Stimulated activated CD4-positive, alpha-beta T cell treated with anti-CD3 and anti-CD28 coated beads, Interleukin-1b, Interleukin-23, amount 100 ng/mL, for 4 hours (primary cell): ENCODE measurements at regions not wholly inside any gene's neighbourhood (a gene's known extent, or its start where the extent isn't known, plus 50 kb on each side); places are given as distances from the start of the nearest gene placed in this dataset.

ENCODE experiments used
- DNase-seq, 2 donors: peaks; one replicate each; pipeline ENCODE4 v3.0.0-alpha.2; 2020; ENCODE audit warnings: low read depth in 2 of 2

- no peak for DNase-seq
Observed at GRCh38 chr15:36254426-36254825, 325.0 kb upstream of the CDIN1 start.

DNA sequence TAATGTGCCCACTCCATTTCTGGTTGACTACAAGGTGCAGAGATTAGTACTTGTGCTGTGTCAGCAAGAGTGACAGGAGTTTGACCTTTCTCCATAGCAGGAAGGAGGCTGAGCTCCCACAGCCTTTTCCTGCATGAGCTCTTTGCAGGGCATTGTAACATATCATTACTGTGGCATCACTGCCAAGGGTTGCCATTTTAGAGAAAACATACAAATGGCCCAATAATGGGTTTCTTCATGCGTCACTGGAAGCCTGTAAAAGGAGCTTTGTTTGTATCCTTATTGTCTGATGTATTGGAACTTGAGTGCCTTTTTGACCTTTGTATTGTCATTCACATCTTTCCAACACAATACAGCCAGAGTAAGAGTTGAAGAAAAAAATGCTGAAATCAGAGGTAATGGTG is 323.0 kb upstream of the CDIN1 start:
- no peak for DNase-seq

DNA sequence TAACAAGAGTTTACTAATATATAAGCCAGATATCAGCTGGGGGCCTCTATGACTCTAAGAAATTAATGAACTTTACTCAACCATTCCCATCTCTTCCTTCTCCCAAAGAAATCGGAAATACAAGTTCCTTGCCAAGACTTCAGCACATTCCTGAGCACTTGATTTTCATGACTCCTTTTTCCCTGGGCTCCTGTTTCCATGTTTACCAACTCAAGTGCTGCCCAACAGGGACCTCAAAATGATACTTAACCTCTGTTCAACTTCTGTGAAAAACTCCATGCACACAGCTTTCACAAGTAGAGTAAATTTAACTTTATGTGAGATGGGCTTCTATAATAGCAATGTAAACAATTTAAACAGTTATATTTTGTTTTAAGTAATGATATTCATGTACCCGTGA is 315.8 kb upstream of the CDIN1 start:
- DNase-seq, result no peak

GRCh38 chr15:36265422-36265821 is 314.0 kb upstream of the CDIN1 start:
- no peak for DNase-seq

DNA sequence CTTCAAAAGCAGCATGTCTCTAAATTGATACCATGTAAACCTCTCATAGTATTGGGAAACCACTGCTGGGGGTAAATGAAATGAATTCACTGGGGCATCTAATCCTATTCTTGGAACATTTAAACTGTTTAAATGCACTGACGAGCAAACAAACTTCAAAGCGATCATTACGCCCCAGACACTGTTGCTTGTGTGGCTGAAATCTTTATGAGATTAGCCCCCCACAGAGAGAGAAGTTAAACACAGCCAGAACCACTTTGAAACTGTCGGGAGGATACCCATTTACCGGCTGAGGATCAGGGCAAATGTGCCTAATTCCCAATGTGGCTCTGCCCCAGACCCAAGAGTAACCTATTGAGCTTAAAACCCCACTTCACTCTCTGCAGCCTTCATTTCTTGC is 308.4 kb upstream of the CDIN1 start:
- DNase-seq, result no peak

GRCh38 chr15:36275656-36276055 is 303.8 kb upstream of the CDIN1 start:
- no peak for DNase-seq

- no peak for DNase-seq
Observed at GRCh38 chr15:36278219-36278618, 301.2 kb upstream of the CDIN1 start.

DNA sequence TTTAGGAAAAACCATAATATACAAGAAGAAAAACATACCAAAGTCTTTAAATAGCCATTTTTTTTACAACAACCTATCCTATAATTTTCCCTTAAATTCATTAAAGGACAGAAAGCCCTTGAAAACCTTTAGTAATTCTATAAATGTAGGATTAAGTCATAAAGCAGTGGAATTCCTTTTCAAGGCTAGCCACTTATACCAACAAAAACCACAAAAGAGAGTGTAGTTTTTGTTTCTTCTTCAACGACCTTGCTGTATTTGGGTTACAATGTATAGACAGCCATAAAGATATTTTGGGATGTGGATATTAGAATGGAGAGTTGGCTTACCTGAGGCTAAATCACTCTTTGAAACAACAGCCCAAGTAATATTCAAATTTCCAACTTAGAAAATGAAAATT is 296.6 kb upstream of the CDIN1 start:
- DNase-seq, result no peak

GRCh38 chr15:36284911-36285310 is 294.5 kb upstream of the CDIN1 start:
- no peak for DNase-seq

- no peak for DNase-seq
Observed at GRCh38 chr15:36291501-36291900, 287.9 kb upstream of the CDIN1 start.

GRCh38 chr15:36294359-36294758 is 285.1 kb upstream of the CDIN1 start:
- DNase-seq, result no peak

DNA sequence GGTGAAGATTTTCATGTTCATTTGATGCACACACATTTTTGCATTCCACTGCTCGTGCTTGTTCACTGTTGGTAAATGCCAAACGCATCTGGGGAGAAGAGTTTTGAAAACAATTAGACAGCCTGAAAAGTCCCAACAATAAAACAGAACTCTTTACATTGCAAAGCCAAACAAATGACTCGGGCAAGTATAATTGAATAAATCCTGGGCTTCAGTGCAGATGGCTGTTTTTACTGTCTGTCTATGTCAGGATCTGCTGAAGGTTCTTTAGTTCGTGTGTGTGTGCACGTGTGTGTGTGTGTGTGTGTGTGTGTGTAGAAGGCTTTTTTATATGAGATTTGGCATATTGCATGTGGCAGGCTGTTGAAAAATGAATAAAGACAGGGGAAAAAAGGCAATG is 277.5 kb upstream of the CDIN1 start:
- DNase-seq, result no peak

- DNase-seq, result no peak
Observed at GRCh38 chr15:36313021-36313420, 266.4 kb upstream of the CDIN1 start.

DNA sequence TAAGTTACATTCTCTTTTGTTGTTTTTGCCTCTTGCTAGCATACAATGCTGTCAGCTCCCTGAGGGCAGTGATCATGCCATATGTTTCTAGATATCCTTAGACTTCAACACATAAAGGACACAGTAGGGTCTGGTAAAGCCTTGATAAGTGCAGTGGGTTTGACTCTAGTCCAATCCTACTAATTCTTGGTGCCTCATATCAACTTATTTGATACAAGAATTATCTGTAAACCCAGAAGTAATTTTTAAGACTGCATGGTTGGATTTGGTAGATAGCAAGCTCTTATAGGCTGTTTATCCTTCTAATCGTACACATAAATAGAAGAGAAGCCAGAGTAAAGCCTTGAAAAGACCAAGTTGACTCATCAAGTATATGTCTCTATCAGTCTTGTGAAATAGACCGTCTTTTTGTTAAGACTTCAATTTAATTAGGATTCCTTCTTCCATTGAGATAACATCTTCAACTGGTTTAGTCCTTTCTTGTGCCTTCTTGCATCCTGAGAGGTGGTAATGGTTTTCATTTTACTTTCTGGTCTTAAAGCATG is 265.6 kb upstream of the CDIN1 start:
- no peak for DNase-seq

- DNase-seq, result no peak
Observed at GRCh38 chr15:36315649-36316048, 263.8 kb upstream of the CDIN1 start.

GRCh38 chr15:36323615-36324014 is 255.8 kb upstream of the CDIN1 start:
- no peak for DNase-seq

DNA sequence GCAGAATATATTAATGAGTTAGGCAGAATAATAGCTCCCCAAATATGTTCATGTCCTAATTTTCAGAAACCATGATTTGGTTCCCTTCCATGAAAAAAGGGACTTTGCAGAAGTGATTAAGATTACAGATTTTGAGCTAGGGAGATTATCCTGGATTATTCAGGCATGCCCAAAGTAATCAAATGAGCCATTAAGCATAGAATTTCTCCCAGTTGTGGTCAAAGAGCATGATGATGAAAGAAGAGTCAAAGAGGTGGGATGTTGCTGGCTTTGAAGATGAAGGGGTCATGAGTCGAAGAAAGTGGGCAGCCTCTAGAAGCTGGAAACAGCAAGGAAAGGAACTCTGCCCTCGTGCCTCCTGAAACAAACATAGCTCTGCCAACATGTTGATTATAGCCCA is 254.2 kb upstream of the CDIN1 start:
- no peak for DNase-seq

GRCh38 chr15:36329592-36329991 is 249.8 kb upstream of the CDIN1 start:
- no peak for DNase-seq

DNA sequence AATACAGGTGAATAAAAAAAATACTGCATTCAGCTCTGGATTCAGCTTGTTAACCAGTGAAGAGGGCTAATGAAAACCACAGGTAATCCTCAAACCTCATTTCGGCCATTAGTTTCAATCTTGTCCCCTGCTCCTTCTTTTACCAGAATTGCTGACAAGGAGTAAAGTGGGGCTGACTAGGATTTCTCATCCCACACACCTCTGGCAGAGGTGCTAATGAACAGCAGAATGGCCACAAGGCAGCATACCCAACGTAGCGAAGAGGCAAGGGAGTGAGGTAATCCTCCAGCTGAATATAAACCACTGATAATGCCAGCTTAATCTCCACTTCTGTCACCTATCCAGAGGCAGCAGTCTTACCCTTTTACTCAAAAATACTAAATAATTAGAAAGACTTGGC is 248.8 kb upstream of the CDIN1 start:
- DNase-seq, result no peak

DNA sequence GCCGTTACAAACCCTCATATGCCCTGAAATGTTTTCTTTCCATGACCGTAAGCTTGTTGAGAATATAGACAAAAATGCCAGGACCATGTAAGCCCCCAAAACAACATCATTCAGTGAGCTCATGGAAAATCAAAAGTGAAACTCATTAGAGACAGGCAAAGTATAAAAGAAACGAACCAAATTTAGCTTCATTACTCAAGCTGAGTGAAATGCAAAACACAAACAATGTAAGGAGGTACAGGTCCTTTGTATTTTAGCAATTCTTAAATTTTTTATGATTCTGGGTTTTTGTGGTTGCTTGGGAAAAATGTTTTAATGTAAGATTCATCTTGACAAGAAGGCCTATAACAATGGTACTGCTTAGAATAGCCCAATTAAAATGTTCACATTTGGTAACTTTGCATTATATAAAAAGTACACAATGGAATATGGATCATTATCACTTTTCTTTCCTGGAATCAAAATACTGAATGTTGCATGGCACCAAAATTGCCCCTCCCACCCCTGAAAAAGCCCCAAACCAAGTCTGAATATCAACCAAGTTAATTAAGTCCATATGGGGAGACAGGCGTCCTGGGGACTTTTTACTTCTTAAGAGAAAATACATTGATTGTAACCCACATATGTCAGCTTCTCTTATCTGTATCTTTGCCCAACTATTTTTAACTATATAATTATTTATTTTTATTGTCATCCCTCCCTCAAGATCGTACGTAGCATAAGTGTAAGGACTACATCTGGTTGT is 247.7 kb upstream of the CDIN1 start:
- DNase-seq, result no peak

DNA sequence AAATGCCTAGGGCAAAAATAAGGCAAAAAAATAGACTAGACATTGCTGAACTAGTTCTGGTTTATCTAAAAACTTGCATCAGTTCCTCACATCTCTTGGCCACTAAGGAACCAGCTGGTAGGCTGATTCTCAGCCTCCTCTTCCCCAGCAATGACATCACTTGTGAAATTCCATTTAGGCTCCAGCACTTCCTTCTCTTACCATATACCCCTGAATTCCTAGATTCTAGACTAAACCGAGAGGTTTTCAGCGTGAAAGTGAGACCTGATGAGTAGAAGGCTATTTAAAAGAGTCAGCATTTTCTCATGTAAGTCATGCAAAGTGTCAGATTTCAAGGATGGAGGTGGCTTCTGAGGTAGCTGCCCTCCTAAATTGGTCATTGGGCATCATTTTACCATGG is 247.1 kb upstream of the CDIN1 start:
- DNase-seq, result no peak

DNA sequence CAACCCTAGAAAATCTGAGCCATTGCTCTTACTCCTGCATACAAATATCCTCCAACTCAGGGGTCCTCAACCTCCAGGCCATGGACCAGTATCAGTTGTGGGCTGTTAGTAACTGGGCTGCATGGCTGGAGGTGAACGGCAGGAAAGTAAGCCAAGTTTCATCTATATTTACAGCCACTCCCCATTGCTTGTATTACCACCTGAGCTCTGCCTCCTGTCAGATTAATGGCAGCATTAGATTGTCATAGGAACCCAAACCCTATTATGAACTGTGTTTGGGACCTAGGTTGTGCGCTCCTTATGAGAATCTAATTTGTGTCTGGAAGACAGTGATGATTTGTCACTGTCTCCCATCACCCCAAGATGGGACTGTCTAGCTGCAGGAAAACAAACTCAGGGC is 246.5 kb upstream of the CDIN1 start:
- no peak for DNase-seq

DNA sequence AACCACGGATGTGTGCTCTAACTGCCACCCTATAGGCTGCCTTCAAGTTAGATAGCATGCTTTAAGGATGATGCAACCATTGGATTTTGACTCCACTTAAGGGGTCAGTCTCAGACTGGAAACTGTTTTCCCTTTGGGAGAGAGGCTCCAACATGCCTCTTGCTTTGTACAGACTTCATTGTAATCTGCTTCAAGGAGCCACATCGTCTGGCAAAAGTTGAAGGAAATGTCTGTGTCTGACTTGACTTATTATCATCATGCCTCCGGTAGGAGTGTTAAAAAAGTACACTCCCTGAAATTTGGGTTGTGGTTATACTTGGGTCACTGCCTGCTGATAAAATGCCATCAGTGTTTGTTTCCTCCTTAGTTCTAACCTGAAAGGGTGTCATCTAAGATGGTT is 245.4 kb upstream of the CDIN1 start:
- DNase-seq, result no peak

DNA sequence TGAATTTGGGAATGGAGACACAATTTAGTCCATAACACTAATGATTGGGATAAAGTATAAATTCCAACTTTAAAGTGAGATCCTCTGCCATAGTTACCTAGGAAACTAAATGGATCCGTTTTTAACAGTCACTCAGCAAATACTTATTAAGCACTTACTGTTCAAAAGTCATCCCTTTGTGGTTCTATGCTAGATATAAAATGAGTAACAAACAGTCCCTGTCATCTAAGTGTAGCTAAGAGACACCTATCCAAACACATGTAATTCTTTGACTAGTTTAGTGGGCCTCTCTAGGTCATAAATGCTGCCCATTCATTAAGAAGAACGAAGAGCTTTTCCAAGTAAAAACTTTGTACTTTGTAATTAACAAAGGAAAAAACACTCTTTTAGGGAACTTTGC is 244.2 kb upstream of the CDIN1 start:
- no peak for DNase-seq
